ENCODE measurements at regions not wholly inside any gene's neighbourhood (a gene's known extent, or its start where the extent isn't known, plus 50 kb on each side); places are given as distances from the start of the nearest gene placed in this dataset.

DNA sequence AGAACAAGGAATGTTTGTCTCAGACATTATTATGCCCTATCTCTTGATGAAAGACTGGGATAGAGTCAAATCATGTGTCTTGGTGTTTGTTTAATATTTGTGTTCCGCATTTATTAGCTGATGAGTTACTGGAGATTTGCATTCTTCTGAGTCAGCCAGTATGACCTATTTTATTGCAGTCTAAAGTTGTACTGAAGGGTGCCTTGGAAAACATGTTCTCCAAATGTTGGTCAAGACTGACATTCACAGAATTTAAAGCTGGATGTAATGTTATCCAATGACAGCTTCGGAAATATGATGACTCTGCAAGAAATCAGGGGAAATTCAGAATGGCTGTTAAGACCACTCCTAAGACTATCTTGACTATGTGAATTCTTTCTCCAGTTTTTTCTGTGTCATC is 134.0 kb downstream of the KCNRG start (continued):
- TF ChIP-seq TCF4 (CRISPR knock-in tag; IDR thresholded peaks at IDR 0.05; ENCODE audit: borderline replicate concordance) (no peak), ZNF8 (CRISPR knock-in tag; IDR thresholded peaks at IDR 0.05) (no peak), TOX (CRISPR knock-in tag; IDR thresholded peaks at IDR 0.05; ENCODE audit: borderline replicate concordance) (no peak), ISL1 (CRISPR knock-in tag; IDR thresholded peaks at IDR 0.05) (no peak)
- TF ChIP-seq, protein P1, sequence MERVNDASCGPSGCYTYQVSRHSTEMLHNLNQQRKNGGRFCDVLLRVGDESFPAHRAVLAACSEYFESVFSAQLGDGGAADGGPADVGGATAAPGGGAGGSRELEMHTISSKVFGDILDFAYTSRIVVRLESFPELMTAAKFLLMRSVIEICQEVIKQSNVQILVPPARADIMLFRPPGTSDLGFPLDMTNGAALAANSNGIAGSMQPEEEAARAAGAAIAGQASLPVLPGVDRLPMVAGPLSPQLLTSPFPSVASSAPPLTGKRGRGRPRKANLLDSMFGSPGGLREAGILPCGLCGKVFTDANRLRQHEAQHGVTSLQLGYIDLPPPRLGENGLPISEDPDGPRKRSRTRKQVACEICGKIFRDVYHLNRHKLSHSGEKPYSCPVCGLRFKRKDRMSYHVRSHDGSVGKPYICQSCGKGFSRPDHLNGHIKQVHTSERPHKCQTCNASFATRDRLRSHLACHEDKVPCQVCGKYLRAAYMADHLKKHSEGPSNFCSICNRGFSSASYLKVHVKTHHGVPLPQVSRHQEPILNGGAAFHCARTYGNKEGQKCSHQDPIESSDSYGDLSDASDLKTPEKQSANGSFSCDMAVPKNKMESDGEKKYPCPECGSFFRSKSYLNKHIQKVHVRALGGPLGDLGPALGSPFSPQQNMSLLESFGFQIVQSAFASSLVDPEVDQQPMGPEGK (CRISPR knock-in tag; IDR thresholded peaks at IDR 0.05; ENCODE audit: borderline replicate concordance): no peak

DNA sequence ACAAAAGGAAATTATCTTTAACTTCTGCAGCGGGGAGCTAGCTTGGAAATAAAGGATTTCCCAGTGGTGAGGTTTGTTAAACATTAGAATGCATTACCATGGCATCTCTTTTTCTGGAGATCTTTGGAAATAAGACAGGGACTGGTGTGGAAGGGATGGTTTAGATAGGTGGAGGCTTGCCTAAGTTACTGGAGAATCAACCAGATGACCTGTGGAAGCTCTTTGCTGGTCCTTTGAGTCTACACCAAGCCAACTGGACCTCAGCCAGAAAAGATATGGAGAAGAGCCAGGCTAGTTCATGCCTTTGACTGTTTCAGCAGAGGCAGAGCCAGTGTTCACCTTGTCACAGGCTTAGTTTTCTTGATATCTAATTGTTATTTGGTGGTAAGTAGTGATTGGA is 134.7 kb downstream of the KCNRG start:
- TF ChIP-seq CSDC2 (CRISPR knock-in tag; IDR thresholded peaks at IDR 0.05) (no peak), ZNF565 (CRISPR knock-in tag; conservative IDR thresholded peaks at IDR 0.05; ENCODE audit: low read depth) (no peak), OSR1 (CRISPR knock-in tag; IDR thresholded peaks at IDR 0.05) (no peak)
- ATAC-seq: peak; percentile 49

DNA sequence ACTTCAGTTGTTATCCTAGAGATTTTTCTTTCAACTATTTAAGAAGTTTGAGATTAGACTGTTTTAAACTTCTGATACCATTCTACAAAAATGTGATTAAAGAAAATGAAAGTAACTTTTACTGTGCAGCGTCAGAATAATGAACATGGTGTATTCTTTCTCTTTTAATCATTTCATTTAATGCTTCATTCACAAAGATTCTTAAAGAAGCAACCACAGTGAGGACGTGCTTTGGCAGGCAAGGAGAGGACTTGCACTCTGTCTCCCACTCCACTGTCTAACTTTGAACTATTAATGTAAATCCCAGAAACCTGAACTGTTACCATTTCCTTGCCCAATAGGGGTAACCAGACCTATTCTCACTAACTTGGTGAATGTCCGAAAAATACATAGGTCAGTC is 137.0 kb downstream of the KCNRG start:
- ATAC-seq: peak; percentile 70
- no peak for TF ChIP-seq ZNF565 (CRISPR knock-in tag; conservative IDR thresholded peaks at IDR 0.05; ENCODE audit: low read depth)
- TF ChIP-seq ESRRG (CRISPR knock-in tag; IDR thresholded peaks at IDR 0.05): no peak
- TF ChIP-seq ZNF70 (CRISPR knock-in tag; IDR thresholded peaks at IDR 0.05): no peak
- no peak for TF ChIP-seq GLIS3 (CRISPR knock-in tag; IDR thresholded peaks at IDR 0.05)
- no peak for TF ChIP-seq PPARA (CRISPR knock-in tag; IDR thresholded peaks at IDR 0.05; ENCODE audit: borderline replicate concordance)
- TF ChIP-seq, protein P2, sequence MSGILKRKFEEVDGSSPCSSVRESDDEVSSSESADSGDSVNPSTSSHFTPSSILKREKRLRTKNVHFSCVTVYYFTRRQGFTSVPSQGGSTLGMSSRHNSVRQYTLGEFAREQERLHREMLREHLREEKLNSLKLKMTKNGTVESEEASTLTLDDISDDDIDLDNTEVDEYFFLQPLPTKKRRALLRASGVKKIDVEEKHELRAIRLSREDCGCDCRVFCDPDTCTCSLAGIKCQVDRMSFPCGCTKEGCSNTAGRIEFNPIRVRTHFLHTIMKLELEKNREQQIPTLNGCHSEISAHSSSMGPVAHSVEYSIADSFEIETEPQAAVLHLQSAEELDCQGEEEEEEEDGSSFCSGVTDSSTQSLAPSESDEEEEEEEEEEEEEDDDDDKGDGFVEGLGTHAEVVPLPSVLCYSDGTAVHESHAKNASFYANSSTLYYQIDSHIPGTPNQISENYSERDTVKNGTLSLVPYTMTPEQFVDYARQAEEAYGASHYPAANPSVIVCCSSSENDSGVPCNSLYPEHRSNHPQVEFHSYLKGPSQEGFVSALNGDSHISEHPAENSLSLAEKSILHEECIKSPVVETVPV (CRISPR knock-in tag; IDR thresholded peaks at IDR 0.05): no peak
- TF ChIP-seq, protein P3, sequence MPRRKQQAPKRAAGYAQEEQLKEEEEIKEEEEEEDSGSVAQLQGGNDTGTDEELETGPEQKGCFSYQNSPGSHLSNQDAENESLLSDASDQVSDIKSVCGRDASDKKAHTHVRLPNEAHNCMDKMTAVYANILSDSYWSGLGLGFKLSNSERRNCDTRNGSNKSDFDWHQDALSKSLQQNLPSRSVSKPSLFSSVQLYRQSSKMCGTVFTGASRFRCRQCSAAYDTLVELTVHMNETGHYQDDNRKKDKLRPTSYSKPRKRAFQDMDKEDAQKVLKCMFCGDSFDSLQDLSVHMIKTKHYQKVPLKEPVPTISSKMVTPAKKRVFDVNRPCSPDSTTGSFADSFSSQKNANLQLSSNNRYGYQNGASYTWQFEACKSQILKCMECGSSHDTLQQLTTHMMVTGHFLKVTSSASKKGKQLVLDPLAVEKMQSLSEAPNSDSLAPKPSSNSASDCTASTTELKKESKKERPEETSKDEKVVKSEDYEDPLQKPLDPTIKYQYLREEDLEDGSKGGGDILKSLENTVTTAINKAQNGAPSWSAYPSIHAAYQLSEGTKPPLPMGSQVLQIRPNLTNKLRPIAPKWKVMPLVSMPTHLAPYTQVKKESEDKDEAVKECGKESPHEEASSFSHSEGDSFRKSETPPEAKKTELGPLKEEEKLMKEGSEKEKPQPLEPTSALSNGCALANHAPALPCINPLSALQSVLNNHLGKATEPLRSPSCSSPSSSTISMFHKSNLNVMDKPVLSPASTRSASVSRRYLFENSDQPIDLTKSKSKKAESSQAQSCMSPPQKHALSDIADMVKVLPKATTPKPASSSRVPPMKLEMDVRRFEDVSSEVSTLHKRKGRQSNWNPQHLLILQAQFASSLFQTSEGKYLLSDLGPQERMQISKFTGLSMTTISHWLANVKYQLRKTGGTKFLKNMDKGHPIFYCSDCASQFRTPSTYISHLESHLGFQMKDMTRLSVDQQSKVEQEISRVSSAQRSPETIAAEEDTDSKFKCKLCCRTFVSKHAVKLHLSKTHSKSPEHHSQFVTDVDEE (CRISPR knock-in tag; IDR thresholded peaks at IDR 0.05): no peak
- no peak for TF ChIP-seq BACH2 (CRISPR knock-in tag; IDR thresholded peaks at IDR 0.05; ENCODE audit: borderline replicate concordance)
- TF ChIP-seq ZNF8 (CRISPR knock-in tag; IDR thresholded peaks at IDR 0.05): no peak
- TF ChIP-seq ZFP3 (CRISPR knock-in tag; IDR thresholded peaks at IDR 0.05): no peak
- TF ChIP-seq, protein P4, sequence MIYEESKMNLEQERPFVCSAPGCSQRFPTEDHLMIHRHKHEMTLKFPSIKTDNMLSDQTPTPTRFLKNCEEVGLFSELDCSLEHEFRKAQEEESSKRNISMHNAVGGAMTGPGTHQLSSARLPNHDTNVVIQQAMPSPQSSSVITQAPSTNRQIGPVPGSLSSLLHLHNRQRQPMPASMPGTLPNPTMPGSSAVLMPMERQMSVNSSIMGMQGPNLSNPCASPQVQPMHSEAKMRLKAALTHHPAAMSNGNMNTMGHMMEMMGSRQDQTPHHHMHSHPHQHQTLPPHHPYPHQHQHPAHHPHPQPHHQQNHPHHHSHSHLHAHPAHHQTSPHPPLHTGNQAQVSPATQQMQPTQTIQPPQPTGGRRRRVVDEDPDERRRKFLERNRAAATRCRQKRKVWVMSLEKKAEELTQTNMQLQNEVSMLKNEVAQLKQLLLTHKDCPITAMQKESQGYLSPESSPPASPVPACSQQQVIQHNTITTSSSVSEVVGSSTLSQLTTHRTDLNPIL (CRISPR knock-in tag; IDR thresholded peaks at IDR 0.05; ENCODE audit: low read depth): no peak
- no peak for TF ChIP-seq RARB (CRISPR knock-in tag; IDR thresholded peaks at IDR 0.05)
- TF ChIP-seq ZFP30 (CRISPR knock-in tag; IDR thresholded peaks at IDR 0.05): no peak
- no peak for TF ChIP-seq TCF4 (CRISPR knock-in tag; IDR thresholded peaks at IDR 0.05; ENCODE audit: borderline replicate concordance)
- TF ChIP-seq, protein P5, sequence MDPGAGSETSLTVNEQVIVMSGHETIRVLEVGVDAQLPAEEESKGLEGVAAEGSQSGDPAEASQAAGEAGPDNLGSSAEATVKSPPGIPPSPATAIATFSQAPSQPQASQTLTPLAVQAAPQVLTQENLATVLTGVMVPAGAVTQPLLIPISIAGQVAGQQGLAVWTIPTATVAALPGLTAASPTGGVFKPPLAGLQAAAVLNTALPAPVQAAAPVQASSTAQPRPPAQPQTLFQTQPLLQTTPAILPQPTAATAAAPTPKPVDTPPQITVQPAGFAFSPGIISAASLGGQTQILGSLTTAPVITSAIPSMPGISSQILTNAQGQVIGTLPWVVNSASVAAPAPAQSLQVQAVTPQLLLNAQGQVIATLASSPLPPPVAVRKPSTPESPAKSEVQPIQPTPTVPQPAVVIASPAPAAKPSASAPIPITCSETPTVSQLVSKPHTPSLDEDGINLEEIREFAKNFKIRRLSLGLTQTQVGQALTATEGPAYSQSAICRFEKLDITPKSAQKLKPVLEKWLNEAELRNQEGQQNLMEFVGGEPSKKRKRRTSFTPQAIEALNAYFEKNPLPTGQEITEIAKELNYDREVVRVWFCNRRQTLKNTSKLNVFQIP (CRISPR knock-in tag; IDR thresholded peaks at IDR 0.05; ENCODE audit: borderline replicate concordance, low read depth): no peak
- no peak for TF ChIP-seq ZC3H10 (CRISPR knock-in tag; IDR thresholded peaks at IDR 0.05)
- TF ChIP-seq TOX (CRISPR knock-in tag; IDR thresholded peaks at IDR 0.05; ENCODE audit: borderline replicate concordance): no peak
- TF ChIP-seq, protein P1 (CRISPR knock-in tag; IDR thresholded peaks at IDR 0.05; ENCODE audit: borderline replicate concordance): no peak
- no peak for TF ChIP-seq CSDC2 (CRISPR knock-in tag; IDR thresholded peaks at IDR 0.05)

All from SK-N-SH treated with all-trans-retinoic acid at 6 μM for 48 hours (cell line).